HG03095 (cell line): ENCODE measurements at regions not wholly inside any gene's neighbourhood (a gene's known extent, or its start where the extent isn't known, plus 50 kb on each side); places are given as distances from the start of the nearest gene placed in this dataset.

Source experiments
- ATAC-seq: cut with Tn5 transposase; IDR thresholded peaks from one replicate; pipeline ENCODE4 v1.9.1; 2021; ENCODE audit warnings: moderate library complexity; ENCODE audit not compliant: unreplicated experiment

- no peak for ATAC-seq
Measured at GRCh38 chr14:61139006-61139599, 142.0 kb downstream of the TMEM30B start.

DNA sequence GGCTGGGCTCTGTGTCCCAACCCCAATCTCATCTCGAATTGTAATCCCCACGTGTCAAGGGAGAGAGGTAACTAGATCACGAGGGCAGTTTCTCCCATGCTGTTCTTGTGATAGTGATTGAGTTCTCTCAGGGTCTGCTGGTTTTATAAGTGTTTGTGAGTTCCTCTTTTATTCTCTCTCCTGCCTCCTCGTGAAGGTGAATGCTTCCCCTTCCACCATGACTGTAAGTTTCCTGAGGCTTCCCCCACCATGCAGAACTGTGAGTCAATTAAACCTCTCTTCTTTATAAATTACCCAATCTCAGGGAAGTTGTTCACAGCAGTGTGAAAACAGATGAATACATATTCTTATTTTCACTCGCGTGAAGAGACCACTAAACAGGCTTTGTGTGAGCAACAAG, 148.2 kb downstream of the TMEM30B start:
- ATAC-seq, result no peak

DNA sequence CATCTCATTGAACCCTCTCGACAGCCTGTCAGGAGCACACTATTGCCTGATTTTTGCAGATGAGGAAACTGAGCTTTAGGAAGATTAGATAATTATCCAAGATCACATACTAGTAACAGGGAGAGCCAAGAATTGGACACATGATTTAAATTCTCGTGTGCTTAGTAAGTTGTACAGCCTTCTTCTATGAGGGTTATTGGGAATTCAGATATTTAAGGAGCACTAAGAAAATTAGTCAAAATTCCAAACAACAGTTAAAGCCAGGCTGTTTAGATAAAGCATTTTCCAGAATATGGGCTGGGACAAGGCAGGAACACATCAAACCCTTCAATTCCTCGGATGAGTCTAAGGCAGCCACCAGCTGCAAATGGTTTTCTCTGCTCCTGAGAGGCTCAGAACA, 148.8 kb downstream of the TMEM30B start:
- no peak for ATAC-seq

- no peak for ATAC-seq
Measured at GRCh38 chr14:61130512-61131260, 149.6 kb downstream of the SLC38A6 start.

- no peak for ATAC-seq
Measured at GRCh38 chr14:61129168-61129745, 148.2 kb downstream of the SLC38A6 start.

DNA sequence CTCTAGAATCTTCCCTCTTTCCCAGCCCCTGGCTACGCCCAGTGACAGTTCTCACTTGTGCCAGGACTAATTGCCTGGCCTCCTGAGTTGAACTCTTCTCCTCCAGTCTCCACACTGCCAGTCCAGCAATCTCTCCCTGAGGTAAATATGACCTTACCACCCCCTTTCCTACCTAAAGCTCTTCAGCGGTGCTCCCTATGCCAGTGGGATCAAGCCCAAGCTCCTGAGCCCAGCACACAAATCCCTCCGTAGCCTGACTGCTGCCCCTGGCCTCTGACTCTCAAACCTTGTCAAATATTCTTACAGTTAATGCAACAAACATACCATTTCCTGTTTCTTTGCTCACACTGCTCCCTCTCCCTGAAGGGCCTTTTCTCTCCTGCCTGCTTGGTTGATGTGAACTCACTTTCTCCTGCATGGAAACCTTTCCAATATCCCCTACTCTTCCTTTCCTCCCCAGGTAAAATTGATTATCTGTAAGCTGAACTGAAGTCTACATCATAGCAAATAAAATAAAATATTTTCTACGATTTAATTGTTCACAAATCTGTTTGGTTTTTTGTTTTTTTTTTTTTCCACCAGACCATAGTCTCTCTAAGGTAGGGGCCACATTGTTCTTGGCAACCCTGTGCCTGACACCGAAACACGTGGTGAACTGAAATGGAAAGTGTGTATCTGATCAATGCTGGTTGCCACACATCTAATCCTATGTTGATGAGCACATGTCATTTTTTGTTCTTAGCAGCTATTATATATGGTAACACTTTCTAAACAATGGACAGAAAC, 147.5 kb downstream of the SLC38A6 start:
- no peak for ATAC-seq

DNA sequence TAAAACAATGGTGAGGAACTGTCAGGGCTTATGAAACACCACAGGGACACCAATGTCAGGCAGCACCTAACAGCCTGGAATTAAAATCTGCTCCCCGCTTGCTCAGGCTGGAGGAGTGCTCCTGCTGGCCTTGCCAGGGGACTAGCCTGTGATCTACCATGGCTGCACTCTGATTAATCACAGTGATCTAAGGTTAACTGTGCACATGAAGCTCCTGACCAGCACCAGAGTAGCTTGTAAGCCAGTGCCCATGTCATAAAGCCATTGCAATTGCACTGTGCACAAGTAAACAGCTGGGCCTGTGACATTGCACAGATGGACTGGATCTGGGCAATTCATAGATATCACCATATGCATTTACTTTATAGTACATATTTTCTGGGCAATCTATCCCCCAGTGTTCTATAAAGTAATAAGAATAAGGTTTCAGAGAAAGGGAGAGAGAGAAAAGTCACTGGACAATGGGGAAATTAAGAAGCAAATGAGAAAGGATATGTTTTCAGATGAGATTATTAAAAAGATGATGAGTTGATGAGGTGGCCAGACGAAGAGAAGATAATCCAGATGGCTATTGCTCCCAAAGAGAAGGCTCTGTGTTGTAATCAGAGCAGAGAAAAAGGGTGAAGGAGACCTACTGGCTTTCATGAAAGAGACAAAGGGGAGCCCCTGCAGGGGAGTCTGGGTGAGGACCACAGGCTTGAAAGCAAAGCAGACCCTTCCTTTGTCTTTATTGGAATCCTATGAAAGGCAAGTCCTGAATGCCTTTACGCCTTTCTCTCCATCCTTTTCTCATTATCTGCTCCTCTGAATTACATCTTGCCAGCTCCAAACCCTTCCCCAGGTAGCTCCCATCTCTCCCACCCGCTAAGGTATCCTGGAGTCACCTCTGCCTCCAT, 145.8 kb downstream of the SLC38A6 start:
- no peak for ATAC-seq

DNA sequence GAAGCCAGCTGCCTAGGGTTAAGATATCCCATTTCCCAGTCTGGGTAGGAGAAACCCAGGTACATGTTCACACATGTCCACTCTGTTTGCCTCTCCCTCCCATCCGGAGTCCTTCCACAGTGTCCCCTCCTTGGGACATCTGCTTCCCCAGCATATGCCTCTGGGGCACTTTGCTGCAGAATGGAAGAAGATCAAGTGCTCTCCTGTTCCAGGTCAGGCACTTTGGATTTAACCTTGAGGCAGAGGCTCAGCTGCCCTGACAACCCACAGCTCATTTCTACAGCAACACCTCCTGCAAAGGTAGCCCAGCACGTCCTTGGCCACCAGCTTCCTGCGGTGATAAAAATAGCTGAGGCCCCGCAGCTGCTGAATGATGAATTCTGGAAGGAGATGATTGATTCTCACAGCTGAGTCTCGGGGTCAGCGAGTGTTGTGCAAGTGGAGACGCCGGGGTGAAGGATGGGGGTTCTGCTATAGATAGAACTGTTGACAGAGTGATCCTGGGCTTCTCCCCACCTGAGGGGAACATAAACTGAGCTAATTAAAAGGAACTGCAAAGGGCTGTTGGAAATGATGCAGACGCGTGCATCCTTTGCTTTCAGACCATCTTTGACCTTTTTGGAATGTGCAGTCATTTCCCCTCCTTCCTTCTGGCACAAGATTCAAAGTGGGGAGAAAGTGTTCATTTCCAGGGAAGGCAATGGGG, 145.0 kb downstream of the SLC38A6 start:
- ATAC-seq, result no peak

- ATAC-seq, result no peak
Measured at GRCh38 chr14:61125041-61125866, 144.2 kb downstream of the SLC38A6 start.

DNA sequence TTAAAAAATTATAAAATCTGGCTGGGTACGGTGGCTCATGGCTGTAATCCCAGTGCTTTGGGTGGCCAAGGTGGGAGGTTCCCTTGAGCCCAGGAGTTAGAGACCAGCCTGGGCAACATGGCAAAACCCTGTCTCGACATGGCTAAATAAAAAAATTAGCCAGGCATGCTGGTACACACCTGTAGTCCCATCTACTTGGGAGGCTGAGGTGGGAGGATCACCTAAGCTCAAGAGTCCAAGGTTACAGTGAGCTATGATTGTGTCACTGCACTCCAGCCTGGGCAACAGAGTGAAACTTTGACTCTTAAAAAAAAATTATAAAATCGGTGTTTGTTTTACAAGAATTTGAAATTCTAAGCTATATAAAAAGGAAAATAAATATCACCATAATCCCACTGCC, 141.8 kb downstream of the SLC38A6 start:
- ATAC-seq, result no peak

DNA sequence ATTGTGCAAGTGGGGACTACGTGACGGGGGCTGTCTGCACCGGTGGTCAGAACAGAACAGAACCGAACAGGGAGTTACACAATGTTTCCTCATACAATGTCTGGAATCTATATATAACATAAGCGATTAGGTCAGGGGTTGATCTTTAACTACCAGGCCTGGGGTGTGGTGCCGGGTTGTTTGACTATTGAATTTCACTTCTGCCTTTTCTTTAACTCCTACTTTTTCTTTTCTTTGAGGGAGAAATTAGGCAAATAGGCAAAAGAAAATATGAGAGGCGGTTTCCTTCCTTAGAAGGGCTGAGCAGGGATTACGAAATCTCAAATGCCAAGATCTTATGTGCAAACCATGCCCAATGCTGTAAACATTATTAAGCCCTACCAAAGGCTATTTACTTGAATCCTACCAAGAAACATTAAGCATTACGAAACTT, 140.3 kb downstream of the SLC38A6 start:
- ATAC-seq, result no peak

DNA sequence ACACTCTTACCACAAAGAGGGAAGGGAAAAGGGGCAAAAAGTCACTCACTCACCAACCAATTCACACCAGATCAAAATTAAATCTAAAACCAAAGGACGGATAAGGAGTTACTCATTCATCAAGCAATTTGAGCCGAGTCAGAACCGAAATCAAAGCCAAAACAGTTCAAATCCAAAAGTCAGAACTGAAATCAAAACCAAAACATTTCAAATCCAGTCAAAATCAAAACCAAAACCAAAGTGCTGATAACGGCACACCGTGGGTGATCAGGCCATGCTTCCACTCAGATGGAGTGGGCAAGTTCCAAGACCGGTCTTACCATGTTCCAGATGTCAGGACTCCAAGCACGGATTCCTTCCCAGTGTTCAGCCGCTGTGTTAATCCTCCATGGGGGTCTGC, 139.5 kb downstream of the SLC38A6 start:
- ATAC-seq, result no peak

- no peak for ATAC-seq
Measured at GRCh38 chr14:61119006-61119405, 138.0 kb downstream of the SLC38A6 start.

GRCh38 chr14:61116369-61116768, 135.3 kb downstream of the SLC38A6 start:
- no peak for ATAC-seq

DNA sequence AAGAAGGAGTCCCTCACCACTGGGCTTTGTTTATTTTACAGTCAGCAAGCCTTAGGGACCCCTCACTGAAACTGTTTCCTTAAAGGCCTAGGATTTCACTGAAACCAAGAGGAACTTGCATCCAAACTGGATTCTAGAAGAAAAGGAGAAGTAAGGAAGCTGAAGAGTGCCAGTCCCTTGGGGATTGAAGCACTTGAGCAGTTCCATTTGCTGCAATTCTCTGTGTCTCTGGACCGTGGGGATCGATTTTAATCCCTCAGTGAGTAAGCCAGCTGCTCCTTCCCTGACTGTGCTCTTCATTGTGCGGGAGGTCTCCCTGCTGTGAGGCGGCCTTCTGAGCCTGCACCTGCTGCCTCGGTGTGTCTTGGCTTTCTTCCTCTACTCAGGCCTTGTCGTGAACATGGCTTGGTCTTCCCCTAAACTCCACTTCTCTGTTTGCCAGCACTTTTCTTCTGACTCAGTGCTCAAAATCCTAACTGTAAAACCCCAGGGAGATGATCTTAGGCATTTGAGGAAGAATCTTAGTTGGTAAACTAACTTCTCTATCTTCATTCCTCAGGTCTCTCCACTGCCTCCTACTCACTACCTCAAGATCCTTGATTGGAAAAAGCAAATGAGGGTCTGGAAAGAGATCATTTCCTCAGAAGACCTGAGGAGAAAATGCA, 132.6 kb downstream of the SLC38A6 start:
- ATAC-seq, result no peak

- no peak for ATAC-seq
Measured at GRCh38 chr14:61112506-61112905, 131.5 kb downstream of the SLC38A6 start.

- no peak for ATAC-seq
Measured at GRCh38 chr14:61111731-61112130, 130.7 kb downstream of the SLC38A6 start.

DNA sequence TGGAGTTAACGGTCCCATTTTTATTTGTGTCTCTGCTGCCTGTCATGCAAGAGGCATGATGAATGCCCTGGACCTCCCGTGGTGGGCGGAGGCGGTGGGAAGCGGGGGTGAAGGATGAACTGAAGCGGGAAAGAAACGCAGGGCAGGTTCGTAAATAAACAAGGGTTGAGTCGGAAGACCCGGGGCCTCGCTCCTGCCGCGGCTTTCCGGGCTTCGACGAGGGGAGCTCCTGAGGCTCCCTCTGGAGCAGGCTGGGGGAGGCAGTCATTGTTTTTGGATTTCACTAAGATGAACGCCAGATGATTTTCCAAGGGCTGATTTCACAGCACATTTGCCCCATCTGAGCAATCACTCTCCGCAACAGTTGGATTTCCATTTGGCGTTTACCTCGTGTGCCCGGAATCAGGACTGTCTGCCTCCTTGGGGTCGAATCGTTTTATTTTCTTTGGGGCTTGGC, 130.2 kb downstream of the SLC38A6 start:
- no peak for ATAC-seq
